Activated naive CD4-positive, alpha-beta T cell treated with Interleukin-2 at 50 U/mL for 16 hours (primary cell): ENCODE measurements at regions not wholly inside any gene's neighbourhood (a gene's known extent, or its start where the extent isn't known, plus 50 kb on each side); places are given as distances from the start of the nearest gene placed in this dataset.
"Not testable (repeated sequence)": the region's sequence is repeated elsewhere in the genome, so short reads cannot be mapped to it uniquely, and the experiment has no call there.

Experiments used
- DNase-seq: peaks from one replicate; pipeline ENCODE4 v3.0.0-alpha.2; 2020

DNA sequence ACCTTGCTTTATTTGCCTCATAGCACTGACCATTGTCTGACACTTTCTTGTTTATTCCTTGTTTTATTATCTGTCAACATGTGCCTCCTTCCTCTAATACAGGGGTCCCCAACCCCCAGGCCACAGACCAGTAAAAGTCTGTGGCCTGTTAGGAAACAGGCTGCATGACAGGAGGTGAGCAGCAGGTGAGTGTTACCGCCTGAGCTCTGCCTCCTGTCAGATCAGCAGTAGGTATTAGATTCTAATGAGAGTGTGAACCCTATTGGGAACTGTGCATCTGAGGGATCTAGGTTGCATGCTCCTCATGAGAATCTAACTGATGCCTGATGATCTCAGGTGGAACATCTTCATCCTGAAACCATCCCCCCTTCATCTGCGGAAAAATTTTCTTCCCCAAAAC is 228.0 kb downstream of the HINT1 start:
- no peak for DNase-seq

DNA sequence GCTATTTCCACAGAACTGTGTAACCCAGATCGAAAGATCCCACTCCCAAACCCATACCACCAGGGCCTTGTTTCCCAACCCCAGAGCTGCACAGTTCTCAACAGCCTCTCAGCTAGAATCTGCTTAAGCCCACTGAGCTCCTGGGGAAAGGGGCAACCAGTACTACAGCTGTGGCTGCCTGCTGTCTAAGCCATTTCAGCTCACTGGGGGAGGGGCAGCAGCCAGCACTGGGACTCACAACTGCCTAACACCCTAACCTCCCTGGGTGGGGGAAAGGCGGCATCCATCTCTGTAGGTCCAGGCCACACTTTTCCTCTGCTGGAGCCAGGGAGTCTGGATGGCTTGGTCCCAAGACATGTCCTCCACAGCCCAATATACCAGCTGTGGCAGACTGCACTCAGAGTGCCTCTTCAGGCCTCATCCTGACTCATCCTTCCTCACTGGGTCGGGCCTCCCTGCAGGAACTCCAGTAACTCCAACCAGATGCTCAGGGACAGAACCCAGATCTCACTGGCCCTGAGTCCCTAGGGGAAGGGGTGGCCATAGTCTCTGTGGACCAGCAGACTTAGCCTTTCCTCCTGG is 241.4 kb downstream of the HINT1 start:
- DNase-seq: no peak

DNA sequence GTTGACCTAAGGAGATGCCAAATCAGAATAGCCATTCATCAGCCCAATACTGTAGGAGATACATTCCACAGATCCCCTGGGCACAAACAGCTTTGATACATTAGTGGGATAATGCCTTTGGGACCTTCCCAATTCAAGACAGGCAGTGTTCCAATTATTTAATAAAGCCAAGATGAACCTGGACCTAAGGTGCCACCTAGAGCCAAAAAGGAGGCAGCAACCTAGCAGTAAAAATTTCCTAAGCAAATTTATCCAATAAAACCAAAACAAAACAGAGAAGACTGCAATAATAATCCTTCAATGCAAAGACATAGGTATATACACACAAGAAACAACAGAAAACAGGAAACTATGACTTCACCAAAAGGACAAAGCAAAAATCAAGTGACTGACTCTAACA is 253.0 kb downstream of the HINT1 start:
- no peak for DNase-seq

DNA sequence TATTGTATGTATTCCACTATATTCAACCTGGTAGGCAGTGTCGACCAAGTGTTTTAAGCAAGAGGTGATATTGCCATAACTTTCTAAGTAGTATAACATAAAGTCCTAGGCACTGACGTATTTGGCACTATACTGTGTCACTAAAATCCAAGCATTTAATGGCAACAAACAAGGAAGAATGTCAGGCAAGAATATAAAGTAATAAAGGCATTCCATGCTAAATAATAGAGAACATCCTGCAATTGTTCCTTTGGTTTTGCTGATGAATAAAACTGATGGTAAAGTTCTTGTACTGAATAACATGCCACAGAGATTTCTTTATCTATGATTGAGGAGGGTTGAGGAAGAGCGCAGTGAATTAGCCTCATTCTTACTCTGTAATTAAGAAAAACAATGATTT is 256.9 kb downstream of the HINT1 start:
- no peak for DNase-seq

GRCh38 chr5:130897537-130898195 is 267.4 kb downstream of the HINT1 start:
- DNase-seq: not testable (repeated sequence)

- DNase-seq: not testable (repeated sequence)
These were observed 267.9 kb downstream of the HINT1 start for GRCh38 chr5:130897181-130897536.

DNA sequence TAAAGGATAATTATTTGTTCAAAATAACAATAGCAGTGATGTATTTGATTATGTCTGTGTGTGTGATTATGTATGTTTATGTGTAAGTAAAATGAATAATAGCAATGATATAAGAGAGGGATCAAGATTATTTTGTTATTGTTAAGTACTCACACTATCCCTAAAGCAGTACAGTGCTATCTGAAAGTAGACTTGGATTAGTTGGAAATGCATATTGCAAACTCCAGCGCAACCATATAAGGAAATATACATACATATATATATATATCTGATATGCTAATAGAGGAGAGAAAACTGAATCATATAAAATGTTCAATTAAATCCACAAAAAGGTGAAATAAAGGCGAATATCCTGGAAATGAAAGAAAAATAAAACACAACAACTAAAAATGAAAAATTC is 268.4 kb downstream of the HINT1 start:
- DNase-seq: no peak

- no peak for DNase-seq
These were observed 272.1 kb downstream of the HINT1 start for GRCh38 chr5:130893006-130893405.

GRCh38 chr5:130890610-130891009 is 274.4 kb downstream of the HINT1 start:
- DNase-seq: no peak

DNA sequence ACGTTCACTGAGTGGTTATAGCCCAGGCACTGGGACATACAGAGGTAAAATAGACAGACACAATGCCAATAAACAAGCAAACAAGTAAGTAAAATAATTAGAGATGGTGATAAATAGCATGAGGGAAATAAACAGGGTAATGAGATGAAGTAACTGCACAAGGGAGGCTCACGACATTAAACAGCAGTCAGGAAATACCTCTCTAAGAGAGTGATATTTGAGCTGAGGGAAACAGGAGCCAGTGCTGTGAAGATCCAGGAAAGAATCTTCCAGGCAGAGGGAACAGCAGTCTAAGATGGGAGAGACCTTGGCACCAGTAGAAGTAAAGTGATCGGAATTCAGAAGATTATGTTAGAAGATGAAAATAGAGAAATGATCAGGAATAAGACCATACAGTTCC is 279.4 kb downstream of the HINT1 start:
- no peak for DNase-seq

GRCh38 chr5:130885027-130885426 is 280.0 kb downstream of the HINT1 start:
- DNase-seq: no peak

- DNase-seq: no peak
These were observed 281.0 kb downstream of the HINT1 start for GRCh38 chr5:130884023-130884422.

DNA sequence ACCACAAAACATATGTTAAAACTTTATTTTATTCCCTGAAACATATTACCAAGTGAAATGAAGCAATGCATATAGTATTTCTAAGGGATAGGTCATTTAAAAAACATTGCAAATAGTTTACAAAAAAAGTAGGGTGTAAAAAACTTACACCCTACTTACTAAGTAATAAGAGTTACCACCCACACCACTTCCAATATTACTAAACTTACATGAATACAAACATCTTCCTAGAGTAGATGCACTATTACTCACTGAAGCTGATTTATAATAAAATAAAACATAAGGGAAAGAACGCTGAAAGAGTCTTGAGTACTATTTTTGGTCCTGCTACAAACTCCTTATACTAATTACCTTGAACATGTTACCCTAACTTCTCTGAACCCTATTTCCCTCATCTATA is 289.4 kb downstream of the HINT1 start:
- DNase-seq: no peak

GRCh38 chr5:130874861-130875417 is 290.1 kb downstream of the HINT1 start:
- no peak for DNase-seq

DNA sequence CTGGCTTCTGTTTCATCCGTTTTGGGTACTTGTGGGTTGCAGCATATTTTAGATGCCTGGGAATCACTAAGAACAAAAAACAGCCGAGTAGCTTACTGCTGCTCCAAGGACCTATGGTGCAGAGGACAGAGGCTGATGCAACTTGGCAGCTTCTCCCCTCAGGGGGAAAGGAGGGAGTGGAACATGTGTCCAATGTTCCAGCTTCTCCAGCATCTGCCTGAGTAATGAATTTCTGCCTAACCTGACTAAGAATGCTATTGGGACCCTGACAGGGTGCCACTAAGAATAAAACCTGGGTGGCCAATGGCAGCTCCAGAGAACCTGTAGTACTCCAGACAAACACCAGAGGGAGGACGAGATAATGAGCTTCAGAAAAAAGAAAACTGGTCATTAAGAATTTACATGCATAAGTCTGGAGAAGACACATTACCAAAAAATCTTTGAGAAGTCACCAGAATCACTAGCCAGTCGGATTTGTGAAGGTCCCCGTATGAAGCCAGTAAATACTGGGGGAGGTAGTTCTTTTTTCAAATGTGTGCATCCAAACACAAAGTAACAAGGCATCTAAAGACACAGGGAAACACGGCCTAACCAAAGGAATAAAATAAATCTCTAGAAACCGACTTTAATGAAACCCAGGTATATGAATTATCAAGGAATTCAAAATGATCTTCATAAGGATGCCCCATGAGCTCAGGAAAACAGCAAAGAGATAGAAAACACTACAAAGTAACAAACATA is 293.5 kb downstream of the HINT1 start:
- peak; percentile 28 for DNase-seq

GRCh38 chr5:130870691-130871090 is 294.4 kb downstream of the HINT1 start:
- DNase-seq: no peak

- DNase-seq: no peak
These were observed 296.7 kb downstream of the HINT1 start for GRCh38 chr5:130868186-130868840.

GRCh38 chr5:130845049-130845765 is 319.8 kb downstream of the HINT1 start:
- DNase-seq: no peak

DNA sequence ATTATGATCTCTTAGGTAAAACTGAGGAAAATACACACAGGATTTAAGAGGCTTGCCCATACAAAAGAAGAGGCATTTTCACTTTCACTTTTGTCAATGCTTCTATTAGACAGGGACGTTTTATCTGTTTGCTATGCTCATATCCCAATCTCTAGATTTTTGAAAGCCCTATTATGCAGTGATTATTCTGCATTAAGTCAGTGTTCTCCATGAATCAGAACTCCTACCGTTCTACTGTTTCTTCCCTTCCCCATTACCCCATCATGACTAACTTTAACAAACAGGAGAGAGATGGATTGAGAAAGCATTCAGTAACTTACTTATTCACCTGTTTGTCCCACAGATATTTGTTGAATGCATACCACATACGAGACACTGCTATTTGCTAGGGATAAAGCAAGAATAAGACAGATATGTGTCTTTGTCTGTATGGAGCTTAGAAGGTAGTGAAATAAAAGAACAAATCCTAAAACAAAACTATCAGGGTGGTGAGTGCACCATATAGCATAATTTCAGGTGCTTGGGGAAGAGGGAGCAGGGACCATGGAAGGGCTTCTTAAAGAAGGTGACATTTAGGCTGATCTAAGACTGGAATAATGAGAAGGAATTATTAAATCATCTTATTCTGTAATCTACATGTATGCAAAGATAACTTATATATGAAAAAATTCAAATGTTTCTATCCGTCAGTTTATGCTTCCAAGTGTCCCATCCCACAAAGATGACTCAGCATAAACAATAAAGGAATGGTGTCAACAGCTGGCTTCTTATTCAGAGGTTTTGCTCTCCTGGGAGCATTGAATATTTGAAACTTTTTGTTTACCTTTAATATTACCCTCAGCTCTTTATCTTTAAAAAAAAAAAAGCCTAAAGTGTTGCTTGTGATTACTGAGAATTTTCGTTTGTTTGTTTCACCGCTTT is 328.1 kb downstream of the HINT1 start:
- DNase-seq: no peak

DNA sequence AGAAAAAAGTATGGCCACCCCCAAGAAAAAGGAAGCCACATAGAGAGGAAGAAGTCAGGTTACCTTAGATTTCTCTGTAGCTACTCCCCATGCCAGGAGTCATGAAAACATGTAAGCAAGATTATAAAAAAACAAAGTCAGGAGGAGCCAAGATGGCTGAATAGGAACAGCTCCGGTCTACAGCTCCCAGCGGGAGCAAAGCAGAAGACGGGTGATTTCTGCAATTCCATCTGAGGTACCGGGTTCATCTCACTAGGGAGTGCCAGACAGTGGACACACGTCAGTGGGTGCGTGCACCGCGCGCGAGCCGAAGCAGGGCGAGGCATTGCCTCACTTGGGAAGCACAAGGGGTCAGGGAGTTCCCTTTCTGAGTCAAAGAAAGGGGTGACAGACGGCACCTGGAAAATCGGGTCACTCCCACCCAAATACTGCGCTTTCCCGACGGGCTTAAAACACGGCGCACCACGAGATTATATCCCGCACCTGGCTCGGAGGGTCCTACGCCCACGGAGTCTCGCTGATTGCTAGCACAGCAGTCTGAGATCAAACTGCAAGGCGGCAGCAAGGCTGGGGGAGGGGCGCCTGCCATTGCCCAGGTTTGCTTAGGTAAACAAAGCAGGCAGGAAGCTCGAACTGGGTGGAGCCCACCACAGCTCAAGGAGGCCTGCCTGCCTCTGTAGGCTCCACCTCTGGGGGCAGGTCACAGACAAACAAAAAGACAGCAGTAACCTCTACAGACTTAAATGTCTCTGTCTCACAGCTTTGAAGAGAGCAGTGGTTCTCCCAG is 347.3 kb downstream of the HINT1 start:
- DNase-seq: not testable (repeated sequence)

GRCh38 chr5:130815246-130815645 is 349.8 kb downstream of the HINT1 start:
- no peak for DNase-seq
